HG03457 (cell line): ENCODE measurements at regions not wholly inside any gene's neighbourhood (a gene's known extent, or its start where the extent isn't known, plus 50 kb on each side); places are given as distances from the start of the nearest gene placed in this dataset.

Source experiments
- ATAC-seq: cut with Tn5 transposase; IDR thresholded peaks from one replicate; pipeline ENCODE4 v1.9.1; 2021; ENCODE audit warnings: moderate number of reproducible peaks; ENCODE audit not compliant: unreplicated experiment

DNA sequence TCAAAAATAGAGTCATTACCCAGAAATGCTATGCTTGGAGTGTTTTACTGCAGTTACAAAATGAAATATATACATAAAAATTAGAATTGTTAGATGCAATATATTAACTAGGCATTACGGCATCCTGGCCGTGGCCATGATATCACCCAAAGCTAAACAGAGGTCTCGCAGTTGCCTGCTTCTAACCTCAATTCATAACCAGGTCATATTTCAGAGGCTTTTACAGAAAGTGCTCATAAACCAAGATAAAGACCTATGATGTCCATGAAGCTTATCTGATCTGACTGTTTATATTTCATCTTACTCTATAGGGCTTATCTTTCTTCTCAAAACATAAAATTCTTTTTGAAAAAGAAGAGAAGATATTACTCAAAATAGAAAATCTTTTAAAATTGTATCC, 664.5 kb upstream of the SALL1 start:
- no peak for ATAC-seq

DNA sequence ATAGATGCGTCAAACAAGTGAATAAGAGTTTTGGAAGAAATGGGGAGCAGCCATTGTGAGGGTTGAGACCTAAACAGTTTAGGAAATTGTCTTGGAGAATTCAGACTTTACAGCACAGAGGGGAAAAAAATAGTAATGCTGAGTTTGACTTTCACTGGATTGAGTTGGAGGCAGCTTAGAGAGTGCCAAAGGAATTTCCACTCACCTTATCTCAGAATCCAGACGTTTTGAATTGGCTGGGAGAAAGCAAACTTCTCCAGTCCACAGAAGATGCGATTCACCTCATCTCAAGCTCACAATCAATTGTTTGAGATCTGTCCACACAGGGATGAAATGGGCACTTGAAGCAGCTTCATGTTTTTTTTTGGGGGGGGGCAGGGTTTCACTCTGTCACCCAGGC, 663.5 kb upstream of the SALL1 start:
- ATAC-seq: no peak

DNA sequence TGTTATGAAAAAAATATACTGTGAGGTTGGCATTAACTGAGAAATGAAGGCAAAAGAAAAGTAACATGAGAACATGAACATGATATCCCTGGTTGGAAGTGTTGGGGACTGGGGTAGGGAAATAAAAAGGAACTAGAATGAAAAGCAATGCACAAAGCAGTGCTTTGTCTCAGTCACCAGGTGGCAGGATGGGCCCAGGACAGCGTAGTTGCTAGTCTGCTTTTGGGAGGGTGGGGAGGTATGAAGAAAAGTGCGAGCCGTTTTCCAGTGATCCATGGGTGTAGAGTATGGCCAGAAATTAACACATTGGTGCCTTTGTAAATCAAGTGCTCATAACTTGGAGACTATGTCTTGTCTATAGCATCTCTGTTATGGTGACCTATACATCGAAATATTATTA, 662.5 kb upstream of the SALL1 start:
- ATAC-seq: no peak

DNA sequence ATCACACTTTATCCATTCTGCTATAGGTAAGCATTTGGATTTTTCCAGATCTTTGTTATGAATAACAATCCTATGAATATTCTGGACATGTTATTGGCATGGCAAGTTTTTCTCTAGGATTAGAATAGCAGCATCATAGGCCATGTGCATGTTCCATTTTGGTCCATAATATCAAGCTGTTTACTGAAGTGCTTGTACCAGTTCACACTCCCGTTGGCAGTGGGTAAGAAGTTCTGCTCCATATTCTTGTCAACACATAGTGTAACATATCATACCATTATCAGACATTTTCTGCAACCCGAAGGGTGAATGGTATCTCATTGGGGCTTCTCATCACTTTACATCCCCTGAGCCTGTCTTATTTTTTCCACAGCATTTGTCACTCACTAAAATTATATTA, 661.9 kb upstream of the SALL1 start:
- ATAC-seq: no peak

GRCh38 chr16:51807551-51807950, 656.5 kb upstream of the SALL1 start:
- ATAC-seq: no peak

DNA sequence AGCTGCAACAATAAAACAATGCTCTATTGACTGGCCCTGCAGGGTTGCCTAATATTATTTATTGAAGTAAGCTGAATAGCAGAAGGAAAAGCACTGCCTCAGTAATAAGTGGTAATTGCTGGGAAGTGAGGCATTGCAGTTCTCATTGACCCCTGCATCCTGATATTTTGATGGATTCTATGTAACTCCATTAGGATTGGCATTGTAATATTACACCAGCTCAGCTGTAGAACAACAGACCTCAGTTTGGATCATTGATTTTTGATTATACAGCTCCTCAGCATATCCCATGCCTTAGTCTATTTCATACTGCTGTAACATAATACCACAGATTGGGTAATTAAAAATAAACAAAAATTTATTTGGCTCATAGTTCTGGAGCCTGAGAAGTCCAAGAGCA, 650.6 kb upstream of the SALL1 start:
- ATAC-seq: no peak

- no peak for ATAC-seq
Observed at GRCh38 chr16:51797669-51798259, 646.7 kb upstream of the SALL1 start.

GRCh38 chr16:51779240-51779639, 628.2 kb upstream of the SALL1 start:
- no peak for ATAC-seq

GRCh38 chr16:51773071-51773890, 622.2 kb upstream of the SALL1 start:
- ATAC-seq: no peak

GRCh38 chr16:51766739-51767138, 615.7 kb upstream of the SALL1 start:
- no peak for ATAC-seq

GRCh38 chr16:51763072-51763661, 612.1 kb upstream of the SALL1 start:
- no peak for ATAC-seq

DNA sequence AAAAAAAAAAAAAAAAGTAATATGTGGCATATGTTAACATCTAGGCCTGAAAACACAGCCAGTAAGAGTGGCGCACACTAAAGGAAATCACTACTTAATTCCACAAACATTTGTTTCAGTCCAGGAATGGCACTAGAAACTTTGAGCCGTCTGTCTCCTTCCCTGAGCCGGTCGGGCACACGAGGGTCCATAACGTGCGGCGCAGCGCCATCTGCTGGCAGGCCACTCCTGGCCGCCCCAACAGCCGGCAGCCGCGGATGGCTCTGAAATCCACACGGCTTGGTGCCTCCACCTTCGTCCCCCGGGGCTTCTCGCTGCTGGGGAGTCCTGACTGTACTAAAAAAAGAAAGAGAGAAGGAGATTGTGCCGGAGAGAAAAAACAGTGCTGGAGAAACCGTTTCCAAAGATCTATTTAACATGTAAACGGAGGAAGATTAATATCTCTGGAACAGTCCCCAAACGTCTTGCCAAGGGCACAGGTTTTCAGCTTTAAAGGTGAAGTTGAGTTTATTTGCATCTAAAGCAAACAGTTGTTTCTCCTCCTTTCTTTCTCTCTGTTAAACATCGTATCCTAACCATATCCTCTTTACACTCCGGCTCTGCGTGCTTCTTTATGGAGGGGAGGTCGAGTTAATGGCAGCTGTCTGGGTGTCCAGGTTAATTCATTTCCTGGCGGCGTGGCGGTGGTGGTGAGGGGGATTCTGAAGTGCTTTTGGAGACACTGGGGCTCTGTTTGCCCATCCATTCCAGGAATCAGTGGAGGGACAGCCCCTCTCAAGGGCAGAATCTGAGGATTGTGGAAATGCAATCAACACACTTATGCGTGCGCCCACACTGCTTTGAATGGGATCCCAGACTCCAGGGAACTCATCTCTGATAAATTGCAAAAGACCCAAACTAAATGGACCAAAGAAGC, 611.3 kb upstream of the SALL1 start:
- ATAC-seq: no peak

GRCh38 chr16:51761001-51761400, 609.9 kb upstream of the SALL1 start:
- ATAC-seq: no peak

DNA sequence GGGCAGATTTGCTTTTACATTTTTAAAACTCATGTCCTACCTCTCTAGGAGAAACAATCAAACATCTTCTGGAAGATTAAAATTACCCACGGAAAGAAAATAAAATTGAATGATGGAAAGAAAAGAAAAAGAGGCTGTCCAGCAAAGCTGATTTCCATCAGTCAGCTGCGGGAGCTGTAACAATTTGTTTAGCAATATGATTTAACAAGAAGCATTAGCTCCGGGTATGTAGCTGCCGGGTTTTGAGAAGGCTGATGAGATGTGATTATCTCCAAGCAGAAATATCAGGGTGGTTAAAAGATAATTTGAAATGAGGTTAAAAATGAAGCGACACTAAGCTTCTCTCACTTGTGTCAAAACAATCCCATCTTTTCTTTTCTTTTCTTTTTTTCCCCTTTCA, 608.9 kb upstream of the SALL1 start:
- no peak for ATAC-seq

DNA sequence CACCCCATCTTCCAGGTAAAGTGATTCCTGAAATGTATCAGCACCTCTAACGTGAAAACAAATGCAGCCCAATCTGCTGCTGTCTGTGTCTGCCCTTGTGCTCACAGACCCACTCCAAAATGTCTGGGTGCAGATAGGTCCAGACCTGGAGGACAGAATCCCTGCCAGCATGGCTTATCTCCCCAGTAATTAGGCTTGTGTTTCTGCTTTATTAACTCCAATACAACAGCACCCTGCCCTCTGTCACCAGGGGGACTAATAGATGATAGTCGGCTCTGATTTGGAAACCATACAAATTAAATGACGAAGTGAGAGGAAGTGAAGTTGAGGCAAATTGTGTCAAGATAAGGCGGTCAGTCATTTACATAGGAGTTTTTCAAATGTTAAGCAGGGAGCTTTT, 608.3 kb upstream of the SALL1 start:
- no peak for ATAC-seq

DNA sequence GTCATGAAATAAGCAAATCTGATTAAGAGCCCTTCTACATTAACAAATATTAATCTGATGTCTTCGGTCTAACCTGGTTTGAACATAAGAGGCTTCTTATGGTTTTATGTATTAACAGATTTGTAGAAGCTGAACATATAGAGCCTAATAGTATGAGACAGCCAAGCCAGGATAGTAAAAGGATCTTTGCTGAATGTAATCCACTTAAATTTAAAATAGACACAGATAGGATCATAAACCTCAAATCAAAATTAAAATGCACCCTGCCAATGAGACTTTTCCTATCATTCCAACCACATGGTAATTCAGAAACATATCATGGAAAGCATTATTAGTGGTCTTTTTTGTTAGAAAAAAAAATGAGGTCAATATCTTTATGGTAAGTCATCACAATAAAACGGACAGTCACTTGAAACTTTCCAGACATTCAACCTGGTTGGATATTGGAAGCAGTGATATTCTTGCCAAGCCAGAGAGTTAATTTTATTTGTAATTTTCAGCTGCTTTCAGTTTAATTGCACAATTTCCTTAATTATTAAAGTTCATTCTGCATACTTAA, 606.9 kb upstream of the SALL1 start:
- ATAC-seq: no peak

DNA sequence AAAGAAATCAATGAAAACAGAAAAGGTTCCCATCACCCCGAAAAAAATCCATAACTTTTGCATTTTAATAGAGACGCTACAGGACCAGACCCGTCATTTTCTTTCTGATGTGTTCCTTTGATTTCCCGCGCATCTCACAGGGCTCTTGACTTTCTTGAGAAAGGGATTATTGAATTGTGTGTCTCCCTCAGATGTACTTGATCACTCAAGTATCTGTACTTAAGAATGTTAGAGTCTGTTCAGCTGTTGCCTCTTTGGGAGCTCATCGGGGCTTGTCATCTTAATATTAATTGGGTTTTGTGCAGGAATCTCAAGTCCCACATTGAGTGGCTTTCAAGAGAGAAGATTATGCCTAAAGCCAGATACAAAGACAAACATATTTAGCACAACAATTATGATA, 606.4 kb upstream of the SALL1 start:
- ATAC-seq: no peak

GRCh38 chr16:51757124-51757470, 606.0 kb upstream of the SALL1 start:
- ATAC-seq: no peak

DNA sequence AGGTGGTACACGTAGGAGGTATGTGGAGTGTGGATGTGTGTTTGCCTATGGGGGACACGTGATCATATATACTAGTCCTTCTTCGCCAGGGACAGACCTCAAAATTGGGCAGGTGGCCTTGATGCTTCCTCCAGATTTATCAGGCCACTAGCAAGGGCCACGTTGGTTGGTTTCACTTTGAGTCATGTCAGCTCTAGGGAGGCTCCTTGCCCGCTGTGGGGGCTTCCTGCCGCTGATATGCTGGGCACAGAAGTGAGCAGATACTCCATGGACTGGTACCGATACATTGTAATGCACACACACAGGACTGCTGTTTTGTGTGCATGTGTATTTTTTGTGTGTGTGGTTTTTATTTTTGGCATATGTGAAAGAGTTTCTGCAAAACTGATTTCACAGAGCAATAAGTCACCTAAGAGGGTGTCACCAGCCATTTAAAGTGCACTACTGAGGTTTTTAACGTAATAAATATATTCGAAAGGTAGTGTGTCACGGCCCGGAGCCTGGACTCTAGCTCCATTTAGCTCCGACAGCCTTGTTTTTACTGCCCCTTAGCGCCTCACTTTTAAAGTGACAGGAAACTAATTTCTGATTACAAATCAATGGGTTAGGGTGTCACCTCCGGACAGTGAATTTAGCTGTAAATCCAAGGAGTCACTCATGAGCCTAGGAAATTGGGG, 605.5 kb upstream of the SALL1 start:
- no peak for ATAC-seq

DNA sequence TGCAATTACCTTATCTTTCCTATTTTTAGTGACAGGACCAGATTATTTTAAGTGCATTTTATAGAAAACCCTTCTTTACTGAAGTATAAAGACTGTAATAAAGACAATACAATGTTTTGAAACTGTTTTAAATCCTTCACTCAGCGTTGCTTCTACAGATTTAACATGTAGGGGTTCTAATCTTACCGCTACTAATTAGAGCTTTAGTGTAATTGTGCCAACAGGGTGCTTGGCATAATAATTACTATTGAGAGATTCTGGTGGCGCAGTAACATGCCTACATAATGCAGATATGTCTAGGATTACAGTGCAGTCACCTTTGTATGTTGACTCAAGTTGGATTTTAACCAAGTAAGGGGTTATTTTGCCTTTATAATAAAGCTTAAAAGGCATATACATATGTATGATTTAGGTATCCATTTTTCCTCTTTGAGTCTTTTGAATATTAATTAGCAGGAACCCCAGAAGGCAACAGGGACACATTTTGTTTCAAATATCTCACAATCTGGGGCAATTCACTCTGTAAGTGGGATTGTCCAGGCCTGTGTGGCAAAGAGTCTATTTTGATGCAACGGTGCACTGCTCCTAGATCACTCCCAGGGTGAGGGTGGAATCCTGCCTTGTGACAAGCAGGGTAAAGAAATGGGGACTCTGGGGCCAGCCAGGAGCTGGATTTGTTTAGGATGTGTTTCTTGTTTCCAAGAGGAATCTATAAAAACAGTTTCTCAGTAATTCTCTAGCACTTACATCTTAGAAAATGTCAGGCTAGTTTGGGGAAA, 604.7 kb upstream of the SALL1 start:
- no peak for ATAC-seq
